K562 (cell line): ENCODE measurements at regions not wholly inside any gene's neighbourhood (a gene's known extent, or its start where the extent isn't known, plus 50 kb on each side); places are given as distances from the start of the nearest gene placed in this dataset.

Source experiments
- ATAC-seq: fragments of 200-7000 bp; cut with Tn5 transposase; 3 replicates; pipeline ENCODE4 v1.9.1; 2020; ENCODE audit warnings: moderate library complexity
- BruUV-seq: library from RNA; stranded (reverse); fragments of 400-500 nt; replicated peaks from 2 replicates; lab custom pipeline; 2021; lab: Mats Ljungman, UMichigan
- CTCF ChIA-PET: fragments of 300-600 bp; formaldehyde crosslinking; extraction: SDS; loops from one replicate; lab custom pipeline; 2021; ENCODE audit warnings: low intra/inter-chr PET ratio; lab: Yijun Ruan, JAX
- POLR2A ChIA-PET: fragments of 300-600, 350-650 bp; sonication (Branson Sonifier 250); formaldehyde crosslinking; extraction: SDS; loops from one replicate; lab custom pipeline; 2021; ENCODE audit warnings: antibody characterized with exemption, inconsistent platforms; lab: Yijun Ruan, JAX
- DNase-seq, 4 experiments: peaks; one replicate each; pipeline versions ENCODE4 v3.0.0 to v3.0.0-alpha.2; 2011 to 2018; ENCODE audit warnings: low spot score in 3 of 4, mixed read lengths in 3 of 4; ENCODE audit errors: extremely low read depth in 1 of 4
- FAIRE-seq: peaks from 2 replicates; lab custom pipeline; 2011; peaks lifted over from hg19 to GRCh38; lab: Jason Lieb, UNC
- H2AFZ ChIP-seq: 2 replicates; pipeline ENCODE4 v1.6.0; 2011; ENCODE audit warnings: low read depth, low read length, control low read depth, inconsistent platforms
- H3K27ac ChIP-seq: fragments of 200-600 bp; 3 replicates; pipeline ENCODE4 v1.8.0; 2011; ENCODE audit warnings: low read depth, mild to moderate bottlenecking, control low read depth, inconsistent platforms, low read length, moderate library complexity, mixed read lengths; ENCODE audit errors: extremely low read depth
- H3K27me3 ChIP-seq, 2 experiments: fragments of 300-600 bp in 1 of 2; 2 replicates in 1 of 2; 3 replicates in 1 of 2; pipeline versions ENCODE4 v1.6.0 to v1.8.0; 2011; ENCODE audit warnings: inconsistent platforms in 2 of 2, low read length in 2 of 2, mild to moderate bottlenecking in 1 of 2, mixed read lengths in 1 of 2, moderate library complexity in 1 of 2; ENCODE audit not compliant: control insufficient read depth in 2 of 2, insufficient read depth in 2 of 2
- H3K36me3 ChIP-seq: fragments of 300-600 bp; 3 replicates; pipeline ENCODE4 v1.8.0; 2011; ENCODE audit warnings: mild to moderate bottlenecking, low read length, inconsistent platforms; ENCODE audit not compliant: control insufficient read depth, insufficient read depth
- H3K4me1 ChIP-seq, 2 experiments: fragments of 200-600 bp in 1 of 2; replicated peaks in 1 of 2; 2 replicates in 1 of 2; 3 replicates in 1 of 2; pipeline versions ENCODE4 v1.5.1 to v1.8.0; 2011; ENCODE audit warnings: inconsistent platforms in 2 of 2, low read length in 2 of 2, mild to moderate bottlenecking in 1 of 2, mixed read lengths in 1 of 2, moderate library complexity in 1 of 2; ENCODE audit not compliant: control insufficient read depth in 2 of 2, insufficient read depth in 2 of 2
- H3K4me2 ChIP-seq: 2 replicates; pipeline ENCODE4 v1.6.1; 2011; ENCODE audit warnings: low read length, control low read depth, inconsistent platforms, mixed read lengths; ENCODE audit not compliant: insufficient read depth
- H3K4me3 ChIP-seq: fragments of 200-600 bp; sonication (generic), shearing (Covaris generic); 2 replicates; pipeline ENCODE4 v1.5.1; 2016; ENCODE audit warnings: control low read depth, inconsistent platforms
- H3K79me2 ChIP-seq: fragments of 200-600 bp; 3 replicates; pipeline ENCODE4 v1.8.0; 2011; ENCODE audit warnings: low read length, inconsistent platforms; ENCODE audit not compliant: control insufficient read depth, insufficient read depth
- H3K9ac ChIP-seq, 2 experiments: 2 replicates each; pipeline versions ENCODE4 v1.6.0 to v1.6.1; 2011; ENCODE audit warnings: low read depth in 2 of 2, low read length in 2 of 2, control low read depth in 1 of 2, inconsistent platforms in 1 of 2, mild to moderate bottlenecking in 1 of 2, mixed read lengths in 1 of 2; ENCODE audit not compliant: insufficient read depth in 1 of 2
- H3K9me1 ChIP-seq: one replicate; pipeline ENCODE4 v1.6.0; 2011; ENCODE audit warnings: inconsistent platforms, mild to moderate bottlenecking, low read length, moderate library complexity; ENCODE audit not compliant: control insufficient read depth, insufficient read depth
- H3K9me3 ChIP-seq: replicated peaks from 2 replicates; pipeline ENCODE4 v1.5.1; 2011; ENCODE audit warnings: low read depth, low read length, inconsistent platforms; ENCODE audit not compliant: control insufficient read depth, insufficient read depth
- H4K20me1 ChIP-seq: replicated peaks from 2 replicates; pipeline ENCODE4 v1.6.1; 2011; ENCODE audit warnings: low read length, inconsistent platforms, mixed read lengths; ENCODE audit not compliant: control insufficient read depth, insufficient read depth
- E2F5 ChIP-seq: sonication (generic); formaldehyde crosslinking; IDR thresholded peaks from 2 replicates; pipeline ENCODE4 v1.8.0; 2022; ENCODE audit warnings: mild to moderate bottlenecking, missing genetic modification reagents
- NRF1 ChIP-seq, 2 experiments: fragments of 450-650 bp; IDR thresholded peaks in 1 of 2; conservative IDR thresholded peaks in 1 of 2; 2 replicates each; pipeline ENCODE4 v1.6.1; 2014; ENCODE audit warnings: mild to moderate bottlenecking in 2 of 2
- in situ Hi-C: fragments of 300-500 bp; cut with MboI; formaldehyde crosslinking; loops from 4 replicates; pipeline ENCODE4 v1.15.0; 2018; ENCODE audit warnings: inconsistent platforms, mixed read lengths
- intact Hi-C: fragments of 100-400 bp; cut with micrococcal nuclease; formaldehyde crosslinking; loops from 2 replicates; pipeline ENCODE4 v1.14.2; 2022
- TF ChIP-seq, protein P1 (sequence below): fragments of 250-450 bp; sonication (Bioruptor Pico); IDR thresholded peaks from 2 replicates; pipeline ENCODE4 v1.5.0; 2020; ENCODE audit warnings: mild to moderate bottlenecking
- TF ChIP-seq, protein P2 (sequence below), 2 experiments: fragments of 450-650 bp in 1 of 2; IDR thresholded peaks; 2 replicates each; pipeline ENCODE4 v1.6.1; 2011 to 2017; ENCODE audit warnings: low read depth in 2 of 2, antibody characterized with exemption in 1 of 2, borderline replicate concordance in 1 of 2, low read length in 1 of 2, mild to moderate bottlenecking in 1 of 2, mixed read lengths in 1 of 2; ENCODE audit not compliant: control insufficient read depth in 1 of 2

DNA sequence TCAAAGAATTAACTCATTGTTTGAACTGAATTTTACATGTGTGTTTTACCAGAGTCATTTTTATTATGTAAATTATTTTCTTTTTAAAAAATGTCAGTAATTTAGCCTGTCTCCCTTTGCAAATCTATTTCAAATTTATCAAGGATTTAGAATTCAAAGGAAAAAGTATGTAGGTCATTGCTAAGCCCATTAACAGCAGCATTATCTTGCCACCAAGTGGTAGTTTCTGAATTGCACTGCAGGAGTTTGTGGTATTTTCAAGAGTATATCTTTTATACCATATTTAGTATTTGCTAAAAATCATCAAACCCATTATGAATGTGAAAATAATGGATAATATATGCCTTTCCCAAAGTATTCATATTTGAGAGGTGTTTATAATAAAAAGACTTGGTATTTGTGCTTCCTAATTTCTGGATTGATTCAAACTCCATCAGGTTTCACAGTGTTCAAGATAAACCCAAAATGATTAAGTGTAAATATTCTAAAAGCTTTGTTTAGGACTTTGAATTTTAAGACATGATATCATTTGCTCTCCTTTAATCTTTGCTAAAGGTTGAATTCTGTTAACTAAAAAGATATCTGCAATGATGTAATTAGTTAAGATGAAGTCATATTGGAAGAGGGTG is 711.4 kb downstream of the FSCB start:
- ChIA-PET POLR2A (no interaction called here), CTCF (no interaction called here)
- ATAC-seq (no peak), DNase-seq (no peak), FAIRE-seq (no peak)
- no peak overlapping the region for H3K4me2 ChIP-seq
- intact Hi-C loops = no loop called here
- H3K4me3 ChIP-seq = no peak overlapping the region
- H3K9me3 ChIP-seq = no peaks in the 10 kb centered on the region
- H3K4me1 ChIP-seq = no peaks in the 10 kb centered on the region
- TF ChIP-seq E2F5 (CRISPR knock-in tag) (no peak), NRF1 (conservative IDR thresholded peaks at IDR 0.05 in 1 of 2, IDR thresholded peaks at IDR 0.05 in 1 of 2) (no peak)
- TF ChIP-seq, protein P1, sequence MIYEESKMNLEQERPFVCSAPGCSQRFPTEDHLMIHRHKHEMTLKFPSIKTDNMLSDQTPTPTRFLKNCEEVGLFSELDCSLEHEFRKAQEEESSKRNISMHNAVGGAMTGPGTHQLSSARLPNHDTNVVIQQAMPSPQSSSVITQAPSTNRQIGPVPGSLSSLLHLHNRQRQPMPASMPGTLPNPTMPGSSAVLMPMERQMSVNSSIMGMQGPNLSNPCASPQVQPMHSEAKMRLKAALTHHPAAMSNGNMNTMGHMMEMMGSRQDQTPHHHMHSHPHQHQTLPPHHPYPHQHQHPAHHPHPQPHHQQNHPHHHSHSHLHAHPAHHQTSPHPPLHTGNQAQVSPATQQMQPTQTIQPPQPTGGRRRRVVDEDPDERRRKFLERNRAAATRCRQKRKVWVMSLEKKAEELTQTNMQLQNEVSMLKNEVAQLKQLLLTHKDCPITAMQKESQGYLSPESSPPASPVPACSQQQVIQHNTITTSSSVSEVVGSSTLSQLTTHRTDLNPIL (CRISPR knock-in tag) = no peak
- TF ChIP-seq, protein P2, sequence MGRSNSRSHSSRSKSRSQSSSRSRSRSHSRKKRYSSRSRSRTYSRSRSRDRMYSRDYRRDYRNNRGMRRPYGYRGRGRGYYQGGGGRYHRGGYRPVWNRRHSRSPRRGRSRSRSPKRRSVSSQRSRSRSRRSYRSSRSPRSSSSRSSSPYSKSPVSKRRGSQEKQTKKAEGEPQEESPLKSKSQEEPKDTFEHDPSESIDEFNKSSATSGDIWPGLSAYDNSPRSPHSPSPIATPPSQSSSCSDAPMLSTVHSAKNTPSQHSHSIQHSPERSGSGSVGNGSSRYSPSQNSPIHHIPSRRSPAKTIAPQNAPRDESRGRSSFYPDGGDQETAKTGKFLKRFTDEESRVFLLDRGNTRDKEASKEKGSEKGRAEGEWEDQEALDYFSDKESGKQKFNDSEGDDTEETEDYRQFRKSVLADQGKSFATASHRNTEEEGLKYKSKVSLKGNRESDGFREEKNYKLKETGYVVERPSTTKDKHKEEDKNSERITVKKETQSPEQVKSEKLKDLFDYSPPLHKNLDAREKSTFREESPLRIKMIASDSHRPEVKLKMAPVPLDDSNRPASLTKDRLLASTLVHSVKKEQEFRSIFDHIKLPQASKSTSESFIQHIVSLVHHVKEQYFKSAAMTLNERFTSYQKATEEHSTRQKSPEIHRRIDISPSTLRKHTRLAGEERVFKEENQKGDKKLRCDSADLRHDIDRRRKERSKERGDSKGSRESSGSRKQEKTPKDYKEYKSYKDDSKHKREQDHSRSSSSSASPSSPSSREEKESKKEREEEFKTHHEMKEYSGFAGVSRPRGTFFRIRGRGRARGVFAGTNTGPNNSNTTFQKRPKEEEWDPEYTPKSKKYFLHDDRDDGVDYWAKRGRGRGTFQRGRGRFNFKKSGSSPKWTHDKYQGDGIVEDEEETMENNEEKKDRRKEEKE (IDR thresholded peaks at IDR 0.05; ENCODE audit: borderline replicate concordance in 1 of 2, control insufficient read depth in 1 of 2, low read depth in 2 of 2, low read length in 1 of 2) = no peak
- in situ Hi-C loops = no loop called here
- no peaks in the 10 kb centered on the region for H3K27me3 ChIP-seq
- no peaks in the 10 kb centered on the region for H3K36me3 ChIP-seq
- no peak overlapping the region for H3K27ac ChIP-seq
- BruUV-seq = no TSS peak
- no peaks in the 10 kb centered on the region for H4K20me1 ChIP-seq
- no peak overlapping the region for H3K9ac ChIP-seq
- H2AFZ ChIP-seq = no peak overlapping the region
- H3K9me1 ChIP-seq = no peaks in the 10 kb centered on the region
- no peaks in the 10 kb centered on the region for H3K79me2 ChIP-seq
